Panc1 (cell line): ENCODE measurements at regions not wholly inside any gene's neighbourhood (a gene's known extent, or its start where the extent isn't known, plus 50 kb on each side); places are given as distances from the start of the nearest gene placed in this dataset.

Source experiments
- ATAC-seq: fragments of 200-7000 bp; cut with Tn5 transposase; 2 replicates; pipeline ENCODE4 v1.9.1; 2020; ENCODE audit warnings: mild to moderate bottlenecking, moderate library complexity
- BruUV-seq: library from RNA; stranded (reverse); fragments of 400-500 nt; replicated peaks from 2 replicates; lab custom pipeline; 2021; lab: Mats Ljungman, UMichigan
- CTCF ChIA-PET: fragments of 300-600 bp; sonication (Branson Sonifier 250); formaldehyde crosslinking; loops from one replicate; lab custom pipeline; 2022; ENCODE audit warnings: antibody characterized with exemption; lab: Charles Lee
- POLR2A ChIA-PET: fragments of 300-600 bp; sonication (Branson Sonifier 250); formaldehyde crosslinking; loops from one replicate; lab custom pipeline; 2022; ENCODE audit warnings: antibody characterized with exemption; lab: Charles Lee
- DNase-seq: peaks from one replicate; pipeline ENCODE4 v3.0.0-alpha.2; 2010; ENCODE audit warnings: low read depth, low spot score
- H3K27ac ChIP-seq: 2 replicates; pipeline ENCODE4 v1.5.1; 2011; ENCODE audit warnings: mild to moderate bottlenecking, low read length, inconsistent platforms
- H3K27me3 ChIP-seq: fragments of 200-500 bp; sonication (Bioruptor generic); 2 replicates; pipeline ENCODE4 v1.6.0; 2014; ENCODE audit warnings: low read length, inconsistent platforms; ENCODE audit not compliant: control insufficient read depth, insufficient read depth
- H3K36me3 ChIP-seq: fragments of 200-500 bp; sonication (Bioruptor generic); 2 replicates; pipeline ENCODE4 v1.5.1; 2014; ENCODE audit warnings: inconsistent platforms, mild to moderate bottlenecking, low read length, moderate library complexity; ENCODE audit not compliant: control insufficient read depth, insufficient read depth
- H3K4me1 ChIP-seq: 2 replicates; pipeline ENCODE4 v1.5.1; 2011; ENCODE audit warnings: inconsistent platforms, mild to moderate bottlenecking, low read length, moderate library complexity; ENCODE audit not compliant: control insufficient read depth, insufficient read depth
- H3K4me3 ChIP-seq, 2 experiments: 2 replicates each; pipeline ENCODE4 v1.5.1; 2011 to 2012; ENCODE audit warnings: low read depth in 2 of 2, low read length in 2 of 2, mild to moderate bottlenecking in 2 of 2, inconsistent platforms in 1 of 2, moderate library complexity in 1 of 2
- H3K9me3 ChIP-seq: fragments of 200-500 bp; sonication (Bioruptor generic); 2 replicates; pipeline ENCODE4 v1.5.1; 2014; ENCODE audit warnings: low read depth, mild to moderate bottlenecking, inconsistent platforms, low read length, moderate library complexity; ENCODE audit not compliant: control insufficient read depth, insufficient read depth
- CTCF ChIP-seq: fragments of 450-650 bp; IDR thresholded peaks from 2 replicates; pipeline ENCODE4 v1.5.1; 2017; ENCODE audit warnings: mild to moderate bottlenecking
- POLR2AphosphoS5 ChIP-seq: IDR thresholded peaks from 2 replicates; pipeline ENCODE4 v1.6.1; 2012; ENCODE audit warnings: mild to moderate bottlenecking, low read depth, low read length, moderate library complexity
- SIN3A ChIP-seq: IDR thresholded peaks from 2 replicates; pipeline ENCODE4 v1.6.1; 2012; ENCODE audit warnings: low read depth, mild to moderate bottlenecking, low read length, moderate library complexity, borderline replicate concordance; ENCODE audit not compliant: insufficient read depth
- TCF7L2 ChIP-seq: IDR thresholded peaks from 2 replicates; pipeline ENCODE4 v1.6.1; 2011; ENCODE audit warnings: mild to moderate bottlenecking, low read depth, low read length, inconsistent platforms
- in situ Hi-C: cut with HindIII; loops from 2 replicates; pipeline ENCODE4 v1.10.0; 2016; ENCODE audit warnings: low sequenced_read_pairs, low pct_unique_long_range_greater_than_20kb
- intact Hi-C: fragments of 100-400 bp; cut with micrococcal nuclease; formaldehyde crosslinking; loops from one replicate; pipeline ENCODE4 v1.10.0; 2022; ENCODE audit not compliant: unreplicated experiment
- TF ChIP-seq, protein P1 (sequence below), 2 experiments: IDR thresholded peaks; 2 replicates each; pipeline ENCODE4 v1.6.1; 2011 to 2012; ENCODE audit warnings: low read depth in 2 of 2, control low read depth in 1 of 2, low read length in 1 of 2, mild to moderate bottlenecking in 1 of 2, moderate library complexity in 1 of 2; ENCODE audit not compliant: insufficient read depth in 1 of 2

GRCh38 chr12:87679251-87679650 lies 349.9 kb downstream of the C12orf50 start:
- POLR2A ChIA-PET, result no interaction called here
- no TSS peak for BruUV-seq

GRCh38 chr12:87678453-87678852 lies 350.7 kb downstream of the C12orf50 start:
- ATAC-seq, result no peak
- TF ChIP-seq, protein P1, sequence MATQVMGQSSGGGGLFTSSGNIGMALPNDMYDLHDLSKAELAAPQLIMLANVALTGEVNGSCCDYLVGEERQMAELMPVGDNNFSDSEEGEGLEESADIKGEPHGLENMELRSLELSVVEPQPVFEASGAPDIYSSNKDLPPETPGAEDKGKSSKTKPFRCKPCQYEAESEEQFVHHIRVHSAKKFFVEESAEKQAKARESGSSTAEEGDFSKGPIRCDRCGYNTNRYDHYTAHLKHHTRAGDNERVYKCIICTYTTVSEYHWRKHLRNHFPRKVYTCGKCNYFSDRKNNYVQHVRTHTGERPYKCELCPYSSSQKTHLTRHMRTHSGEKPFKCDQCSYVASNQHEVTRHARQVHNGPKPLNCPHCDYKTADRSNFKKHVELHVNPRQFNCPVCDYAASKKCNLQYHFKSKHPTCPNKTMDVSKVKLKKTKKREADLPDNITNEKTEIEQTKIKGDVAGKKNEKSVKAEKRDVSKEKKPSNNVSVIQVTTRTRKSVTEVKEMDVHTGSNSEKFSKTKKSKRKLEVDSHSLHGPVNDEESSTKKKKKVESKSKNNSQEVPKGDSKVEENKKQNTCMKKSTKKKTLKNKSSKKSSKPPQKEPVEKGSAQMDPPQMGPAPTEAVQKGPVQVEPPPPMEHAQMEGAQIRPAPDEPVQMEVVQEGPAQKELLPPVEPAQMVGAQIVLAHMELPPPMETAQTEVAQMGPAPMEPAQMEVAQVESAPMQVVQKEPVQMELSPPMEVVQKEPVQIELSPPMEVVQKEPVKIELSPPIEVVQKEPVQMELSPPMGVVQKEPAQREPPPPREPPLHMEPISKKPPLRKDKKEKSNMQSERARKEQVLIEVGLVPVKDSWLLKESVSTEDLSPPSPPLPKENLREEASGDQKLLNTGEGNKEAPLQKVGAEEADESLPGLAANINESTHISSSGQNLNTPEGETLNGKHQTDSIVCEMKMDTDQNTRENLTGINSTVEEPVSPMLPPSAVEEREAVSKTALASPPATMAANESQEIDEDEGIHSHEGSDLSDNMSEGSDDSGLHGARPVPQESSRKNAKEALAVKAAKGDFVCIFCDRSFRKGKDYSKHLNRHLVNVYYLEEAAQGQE (IDR thresholded peaks at IDR 0.05; ENCODE audit: insufficient read depth in 1 of 2, low read depth in 2 of 2, low read length in 1 of 2), result no peak
- TF ChIP-seq POLR2AphosphoS5 (no peak), SIN3A (no peak), CTCF (no peak), TCF7L2 (no peak)
- no TSS peak for BruUV-seq
- no peak for DNase-seq
- intact Hi-C loops (no loop called here), in situ Hi-C loops (no loop called here)
- H3K4me1 ChIP-seq, result no peaks in the 10 kb centered on the region
- no peaks in the 10 kb centered on the region for H3K36me3 ChIP-seq
- H3K27ac ChIP-seq, result no peak overlapping the region
- no peaks in the 10 kb centered on the region; the same call in 1 of the 2 replicates for H3K9me3 ChIP-seq
- CTCF ChIA-PET, result no interaction called here
- H3K4me3 ChIP-seq, result no peak overlapping the region
- H3K27me3 ChIP-seq, result no peaks in the 10 kb centered on the region
- POLR2A ChIA-PET, result no interaction called here

More at GRCh38 chr12:87679251-87679650, 349.9 kb downstream of the C12orf50 start:
- DNase-seq (no peak), ATAC-seq (no peak)
- intact Hi-C loops, result no loop called here
- H3K36me3 ChIP-seq, result no peaks in the 10 kb centered on the region
- in situ Hi-C loops, result no loop called here
- TF ChIP-seq, protein P1 (IDR thresholded peaks at IDR 0.05; ENCODE audit: insufficient read depth in 1 of 2, low read depth in 2 of 2, low read length in 1 of 2), result no peak
- TF ChIP-seq CTCF, result no peak
- TF ChIP-seq TCF7L2, result no peak
- TF ChIP-seq SIN3A, result no peak
- TF ChIP-seq POLR2AphosphoS5, result no peak
- H3K27me3 ChIP-seq, result no peaks in the 10 kb centered on the region
- H3K9me3 ChIP-seq, result no peaks in the 10 kb centered on the region; the same call in 1 of the 2 replicates
- H3K4me1 ChIP-seq, result no peaks in the 10 kb centered on the region
- no peak overlapping the region for H3K27ac ChIP-seq
- H3K4me3 ChIP-seq, result no peak overlapping the region
- CTCF ChIA-PET, result no interaction called here
